AG09309 (cell line): ENCODE measurements at regions not wholly inside any gene's neighbourhood (a gene's known extent, or its start where the extent isn't known, plus 50 kb on each side); places are given as distances from the start of the nearest gene placed in this dataset.
"Not testable (repeated sequence)": the region's sequence is repeated elsewhere in the genome, so short reads cannot be mapped to it uniquely, and the experiment has no call there.

Experiments
- DNase-seq: peaks from one replicate; pipeline ENCODE4 v3.0.0-alpha.2; 2010; ENCODE audit warnings: low read depth
- H3K4me3 ChIP-seq: 2 replicates; pipeline ENCODE4 v1.5.1; 2011; ENCODE audit warnings: mild to moderate bottlenecking, low read depth, low read length, moderate library complexity; ENCODE audit not compliant: control insufficient read depth
- TF ChIP-seq, protein P1 (sequence below): IDR thresholded peaks from 2 replicates; pipeline ENCODE4 v1.5.1; 2011; ENCODE audit warnings: mild to moderate bottlenecking, low read depth, low read length, inconsistent platforms; ENCODE audit not compliant: insufficient read depth, control insufficient read depth; ENCODE audit errors: missing control alignments

DNA sequence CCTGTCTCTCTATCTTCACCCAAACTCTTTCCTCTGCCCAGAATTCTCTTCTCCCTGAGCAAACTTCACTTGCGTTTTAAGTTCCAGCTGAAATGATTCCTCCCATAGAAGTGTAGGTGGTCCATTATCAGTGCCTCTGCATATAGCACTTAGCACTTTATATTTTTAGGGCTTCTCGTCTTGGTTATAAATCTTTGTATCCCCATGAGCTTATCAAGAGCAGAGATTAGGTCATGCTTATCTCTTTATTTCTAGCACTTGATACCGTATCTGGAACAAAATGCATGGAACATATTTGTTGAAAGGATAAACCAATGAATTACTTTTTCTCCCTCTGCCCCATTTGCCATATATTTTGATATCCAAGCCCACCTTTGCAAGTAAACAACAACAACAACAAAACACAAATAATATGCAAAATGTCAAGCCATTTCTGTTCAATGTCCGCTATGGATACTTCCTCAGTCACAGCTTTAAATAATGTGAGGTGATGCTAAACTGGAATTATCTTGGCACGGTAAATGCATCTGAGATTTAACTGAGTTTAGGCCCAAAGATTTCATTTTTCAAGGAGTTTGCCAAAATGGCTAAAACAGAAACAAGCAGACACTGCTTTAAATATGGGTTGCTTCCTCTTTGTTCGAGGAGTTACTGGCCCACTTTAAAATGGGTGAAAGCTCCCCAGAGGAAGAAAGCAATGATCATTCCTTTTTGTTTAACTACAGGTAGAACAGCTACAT, 106.2 kb upstream of the STMND1 start:
- no peak for DNase-seq
- TF ChIP-seq, protein P1, sequence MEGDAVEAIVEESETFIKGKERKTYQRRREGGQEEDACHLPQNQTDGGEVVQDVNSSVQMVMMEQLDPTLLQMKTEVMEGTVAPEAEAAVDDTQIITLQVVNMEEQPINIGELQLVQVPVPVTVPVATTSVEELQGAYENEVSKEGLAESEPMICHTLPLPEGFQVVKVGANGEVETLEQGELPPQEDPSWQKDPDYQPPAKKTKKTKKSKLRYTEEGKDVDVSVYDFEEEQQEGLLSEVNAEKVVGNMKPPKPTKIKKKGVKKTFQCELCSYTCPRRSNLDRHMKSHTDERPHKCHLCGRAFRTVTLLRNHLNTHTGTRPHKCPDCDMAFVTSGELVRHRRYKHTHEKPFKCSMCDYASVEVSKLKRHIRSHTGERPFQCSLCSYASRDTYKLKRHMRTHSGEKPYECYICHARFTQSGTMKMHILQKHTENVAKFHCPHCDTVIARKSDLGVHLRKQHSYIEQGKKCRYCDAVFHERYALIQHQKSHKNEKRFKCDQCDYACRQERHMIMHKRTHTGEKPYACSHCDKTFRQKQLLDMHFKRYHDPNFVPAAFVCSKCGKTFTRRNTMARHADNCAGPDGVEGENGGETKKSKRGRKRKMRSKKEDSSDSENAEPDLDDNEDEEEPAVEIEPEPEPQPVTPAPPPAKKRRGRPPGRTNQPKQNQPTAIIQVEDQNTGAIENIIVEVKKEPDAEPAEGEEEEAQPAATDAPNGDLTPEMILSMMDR = no peak

DNA sequence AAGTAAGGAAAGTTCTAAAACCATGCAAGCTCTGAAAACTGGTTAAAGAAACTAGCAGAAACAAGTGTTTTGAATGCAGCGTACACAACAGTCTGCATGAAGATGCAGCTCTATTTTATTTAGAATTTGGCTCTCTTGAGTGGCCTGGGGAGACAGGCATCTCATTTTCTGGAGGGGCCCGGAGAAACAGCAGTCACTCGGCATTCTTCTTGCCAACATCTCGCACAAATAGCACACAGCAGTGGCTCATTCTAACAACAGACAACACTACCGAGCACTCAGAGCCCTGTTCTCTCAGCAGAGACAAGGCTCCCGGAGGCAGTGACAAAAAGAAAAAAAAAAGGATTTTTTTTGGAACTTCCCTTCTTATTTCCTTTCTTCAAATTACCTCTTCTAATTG, 108.5 kb upstream of the STMND1 start:
- no peak overlapping the region for H3K4me3 ChIP-seq

More for the DNA sequence above, 106.2 kb upstream of the STMND1 start:
- H3K4me3 ChIP-seq = no peak overlapping the region

DNA sequence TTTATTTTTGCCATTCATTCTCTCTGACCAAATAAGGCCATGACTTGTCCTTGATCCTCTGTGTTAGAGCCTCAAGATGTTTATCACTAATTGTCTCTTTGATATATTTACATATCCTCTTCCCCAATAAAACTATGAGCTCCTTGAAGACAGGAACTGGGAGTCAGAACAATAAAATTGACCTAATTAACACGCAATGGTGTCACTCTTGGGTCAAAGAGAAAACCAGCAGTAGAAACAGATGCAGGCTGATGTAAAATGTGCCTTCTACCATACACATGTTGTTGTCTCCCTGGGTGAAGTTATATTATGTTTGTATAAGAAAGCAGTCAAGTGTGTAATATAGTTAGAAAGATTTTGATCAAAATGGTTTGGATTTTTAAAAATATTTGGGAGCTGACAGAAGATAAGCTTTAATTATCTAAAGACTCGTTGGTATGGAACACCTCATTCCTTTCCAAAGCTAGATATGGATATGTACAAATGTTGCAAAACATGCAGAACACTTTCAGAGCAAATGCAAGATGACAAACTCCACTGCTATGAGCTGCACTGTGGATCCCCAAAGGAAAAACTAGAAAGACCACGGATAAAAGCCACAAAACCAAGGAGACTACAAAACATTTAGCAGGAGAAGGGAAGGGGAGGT, 109.7 kb upstream of the STMND1 start:
- no peak overlapping the region for H3K4me3 ChIP-seq
- TF ChIP-seq, protein P1 = no peak
- DNase-seq = no peak

More for the DNA sequence above, 108.5 kb upstream of the STMND1 start:
- TF ChIP-seq, protein P1 = no peak
- no peak for DNase-seq

DNA sequence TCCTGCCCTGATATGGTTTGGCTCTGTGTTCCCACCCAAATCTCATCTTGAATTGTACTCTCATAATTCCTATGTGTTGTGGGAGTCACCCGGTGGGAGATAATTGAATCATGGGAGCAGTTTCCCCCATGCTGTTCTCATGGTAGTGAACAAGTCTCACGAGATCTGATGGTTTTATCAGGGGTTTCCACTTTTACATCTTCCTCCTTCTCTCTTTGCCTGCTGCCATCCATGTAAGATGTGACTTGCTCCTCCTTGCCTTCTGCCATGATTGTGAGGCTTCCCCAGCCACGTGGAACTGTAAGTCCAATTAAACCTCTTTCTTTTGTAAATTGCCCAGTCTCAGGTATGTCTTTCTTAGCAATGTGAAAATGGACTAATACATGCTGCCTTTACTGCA, 111.9 kb upstream of the STMND1 start:
- H3K4me3 ChIP-seq, DNase-seq: not testable (repeated sequence)

GRCh38 chr6:16989382-16989781, 112.5 kb upstream of the STMND1 start:
- DNase-seq = no peak
- TF ChIP-seq, protein P1 = no peak
- no peak overlapping the region for H3K4me3 ChIP-seq

DNA sequence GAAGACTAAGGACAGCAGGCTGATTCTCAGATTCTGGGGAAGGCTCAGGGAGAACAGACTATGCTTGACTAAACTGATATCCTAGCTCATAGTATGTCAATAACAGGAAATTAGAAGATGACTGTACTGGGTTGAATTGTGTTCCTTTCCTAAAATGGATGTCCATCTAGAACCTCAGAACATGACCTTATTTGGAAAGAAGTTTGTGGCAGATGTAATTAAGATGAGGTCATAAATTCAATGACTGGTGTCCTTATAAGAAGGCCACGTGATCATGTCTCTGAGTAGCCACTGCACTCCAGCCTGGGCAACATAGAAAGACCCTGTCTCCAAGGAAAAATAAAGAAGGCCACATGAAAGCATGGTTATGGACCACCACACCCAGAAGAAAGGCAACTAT, 113.9 kb upstream of the STMND1 start:
- TF ChIP-seq, protein P1 = no peak
- DNase-seq = no peak
- no peak overlapping the region for H3K4me3 ChIP-seq

DNA sequence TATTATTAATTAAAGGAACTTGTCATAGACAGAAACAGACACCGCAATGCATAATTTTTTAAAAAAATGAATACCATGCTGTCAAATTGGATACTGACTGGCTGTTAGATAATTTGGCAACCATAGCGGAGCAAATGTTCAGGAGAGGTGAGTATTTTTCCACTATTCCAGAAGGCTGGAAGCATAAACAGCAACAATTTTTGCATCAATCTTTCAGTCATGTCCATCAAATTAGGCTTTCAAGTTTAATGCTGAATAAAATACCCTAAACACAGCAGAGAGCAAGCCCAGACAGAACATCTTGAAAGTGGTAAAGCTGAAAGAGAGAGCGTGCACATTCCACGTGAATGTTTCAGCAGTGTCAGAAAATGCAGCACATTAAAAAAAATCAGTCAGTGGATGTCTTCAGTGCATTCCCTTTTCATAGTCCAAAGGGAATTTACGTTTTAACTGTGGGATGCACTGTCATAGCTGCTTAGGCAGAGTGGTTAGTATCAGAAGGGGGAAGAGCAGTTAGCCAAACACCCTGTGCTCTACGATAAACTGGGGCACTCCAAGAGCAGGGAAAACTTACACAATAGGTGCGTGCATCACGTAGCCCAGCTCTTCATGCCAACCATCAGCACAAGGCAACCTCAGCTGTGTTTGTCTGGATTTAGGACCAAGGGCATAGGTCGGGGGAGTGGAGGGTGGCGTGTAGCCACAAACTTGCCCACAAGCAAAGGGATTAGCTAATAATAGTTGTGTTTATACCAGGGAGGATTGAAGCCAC, 116.2 kb upstream of the STMND1 start:
- TF ChIP-seq, protein P1 = no peak
- peak overlapping the region; percentile 33 for H3K4me3 ChIP-seq
- DNase-seq = peak; percentile 97
